ENCODE measurements at regions not wholly inside any gene's neighbourhood (a gene's known extent, or its start where the extent isn't known, plus 50 kb on each side); places are given as distances from the start of the nearest gene placed in this dataset.

GRCh38 chr2:5230855-5231254 lies 461.3 kb upstream of the SOX11 start:
- DNase-seq (ENCODE audit: low read depth) = no peak
- TF ChIP-seq, protein P1, sequence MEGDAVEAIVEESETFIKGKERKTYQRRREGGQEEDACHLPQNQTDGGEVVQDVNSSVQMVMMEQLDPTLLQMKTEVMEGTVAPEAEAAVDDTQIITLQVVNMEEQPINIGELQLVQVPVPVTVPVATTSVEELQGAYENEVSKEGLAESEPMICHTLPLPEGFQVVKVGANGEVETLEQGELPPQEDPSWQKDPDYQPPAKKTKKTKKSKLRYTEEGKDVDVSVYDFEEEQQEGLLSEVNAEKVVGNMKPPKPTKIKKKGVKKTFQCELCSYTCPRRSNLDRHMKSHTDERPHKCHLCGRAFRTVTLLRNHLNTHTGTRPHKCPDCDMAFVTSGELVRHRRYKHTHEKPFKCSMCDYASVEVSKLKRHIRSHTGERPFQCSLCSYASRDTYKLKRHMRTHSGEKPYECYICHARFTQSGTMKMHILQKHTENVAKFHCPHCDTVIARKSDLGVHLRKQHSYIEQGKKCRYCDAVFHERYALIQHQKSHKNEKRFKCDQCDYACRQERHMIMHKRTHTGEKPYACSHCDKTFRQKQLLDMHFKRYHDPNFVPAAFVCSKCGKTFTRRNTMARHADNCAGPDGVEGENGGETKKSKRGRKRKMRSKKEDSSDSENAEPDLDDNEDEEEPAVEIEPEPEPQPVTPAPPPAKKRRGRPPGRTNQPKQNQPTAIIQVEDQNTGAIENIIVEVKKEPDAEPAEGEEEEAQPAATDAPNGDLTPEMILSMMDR (IDR thresholded peaks at IDR 0.05; ENCODE audit: control insufficient read depth, extremely low read depth, insufficient read depth) = no peak

DNA sequence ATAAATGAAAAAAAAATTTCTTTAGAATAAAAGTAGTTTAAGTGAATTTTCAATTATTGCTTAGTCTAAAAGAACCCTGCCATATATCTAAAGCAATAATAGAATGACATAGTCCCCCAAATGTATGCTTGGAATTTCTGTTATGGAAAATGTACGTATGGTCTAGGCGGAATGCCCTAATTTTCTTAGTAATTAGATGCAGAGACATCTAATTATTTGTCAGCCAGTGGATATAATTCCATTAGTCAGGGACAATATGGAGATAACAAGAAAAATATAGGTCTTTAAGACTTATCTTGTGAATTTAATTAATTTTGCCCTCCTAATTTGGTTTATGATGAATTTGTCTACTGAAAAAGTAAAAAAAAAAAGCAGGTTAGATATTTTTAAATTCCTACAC lies 460.9 kb upstream of the SOX11 start:
- TF ChIP-seq, protein P1 (IDR thresholded peaks at IDR 0.05; ENCODE audit: control insufficient read depth, extremely low read depth, insufficient read depth) = no peak
- no peak overlapping the region for H3K4me3 ChIP-seq (ENCODE audit: low read depth, low read length)
- DNase-seq (ENCODE audit: low read depth) = no peak

More at GRCh38 chr2:5230855-5231254, 461.3 kb upstream of the SOX11 start:
- no peak overlapping the region for H3K4me3 ChIP-seq (ENCODE audit: low read depth, low read length)

DNA sequence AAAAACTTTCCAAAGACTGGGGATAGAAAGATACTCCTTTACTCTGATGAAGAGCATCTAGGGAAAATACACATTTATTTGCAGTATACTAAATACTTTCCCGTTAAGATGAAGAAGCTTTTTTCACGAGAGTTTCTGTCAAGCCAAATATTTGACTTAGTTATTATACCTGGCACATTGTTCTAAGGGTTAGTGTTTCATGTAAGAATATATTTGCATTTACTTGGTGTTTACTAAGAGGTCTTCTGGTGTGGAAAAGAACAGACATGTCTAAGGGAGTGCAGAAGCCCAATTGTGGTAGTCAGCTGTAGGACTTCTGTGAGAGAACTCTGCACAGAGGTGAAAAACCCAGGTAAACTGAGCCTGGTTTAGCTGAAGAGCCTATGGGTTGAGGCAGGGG lies 457.6 kb upstream of the SOX11 start:
- peak; percentile 56 for DNase-seq (ENCODE audit: low read depth)
- TF ChIP-seq, protein P1 (IDR thresholded peaks at IDR 0.05; ENCODE audit: control insufficient read depth, extremely low read depth, insufficient read depth) = no peak
- H3K4me3 ChIP-seq (ENCODE audit: low read depth, low read length) = no peak overlapping the region

GRCh38 chr2:5235701-5236100 lies 456.5 kb upstream of the SOX11 start:
- TF ChIP-seq, protein P1 (IDR thresholded peaks at IDR 0.05; ENCODE audit: control insufficient read depth, extremely low read depth, insufficient read depth) = no peak
- H3K4me3 ChIP-seq (ENCODE audit: low read depth, low read length) = no peak overlapping the region
- DNase-seq (ENCODE audit: low read depth) = no peak

DNA sequence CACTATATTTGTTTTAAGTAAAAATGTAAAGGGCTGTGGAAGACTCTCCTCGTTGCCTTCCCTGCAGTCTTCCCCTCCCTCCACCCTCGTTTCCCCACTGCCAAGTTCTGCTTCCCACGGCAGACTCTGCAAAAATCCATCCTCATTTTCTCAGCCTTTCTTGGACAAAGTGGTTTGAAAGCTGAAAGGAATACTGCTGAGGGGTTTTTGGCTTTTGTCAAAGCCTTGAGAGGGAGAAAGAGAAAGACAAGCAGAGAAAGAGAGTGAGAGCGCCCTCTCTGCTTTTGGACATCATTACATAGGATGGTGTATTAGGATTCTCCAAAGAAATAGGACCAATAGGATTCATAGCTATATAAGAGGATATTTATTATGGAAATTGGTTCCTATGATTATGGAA lies 455.9 kb upstream of the SOX11 start:
- no peak overlapping the region for H3K4me3 ChIP-seq (ENCODE audit: low read depth, low read length)
- TF ChIP-seq, protein P1 (IDR thresholded peaks at IDR 0.05; ENCODE audit: control insufficient read depth, extremely low read depth, insufficient read depth) = no peak
- DNase-seq (ENCODE audit: low read depth) = no peak

DNA sequence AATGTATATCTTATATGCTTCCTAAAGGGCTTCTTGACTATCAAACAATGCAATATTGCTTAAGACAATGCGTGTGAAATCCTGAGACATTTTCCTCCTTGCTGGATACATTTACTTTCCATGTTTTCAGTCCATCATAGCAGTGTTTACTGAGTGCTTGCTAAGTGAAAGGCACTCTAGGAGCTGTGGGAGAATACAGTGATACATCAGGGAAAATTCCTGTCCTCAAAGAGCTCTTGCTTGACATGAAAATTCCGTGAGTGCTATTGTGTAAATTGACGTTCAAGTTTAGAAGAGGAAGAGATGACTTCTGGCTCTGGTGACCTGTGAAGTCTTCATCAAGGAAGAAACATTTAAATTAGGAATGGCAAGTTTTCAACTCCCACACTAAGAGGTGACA lies 449.4 kb upstream of the SOX11 start:
- no peak for DNase-seq (ENCODE audit: low read depth)
- TF ChIP-seq, protein P1 (IDR thresholded peaks at IDR 0.05; ENCODE audit: control insufficient read depth, extremely low read depth, insufficient read depth) = no peak
- no peak overlapping the region for H3K4me3 ChIP-seq (ENCODE audit: low read depth, low read length)

DNA sequence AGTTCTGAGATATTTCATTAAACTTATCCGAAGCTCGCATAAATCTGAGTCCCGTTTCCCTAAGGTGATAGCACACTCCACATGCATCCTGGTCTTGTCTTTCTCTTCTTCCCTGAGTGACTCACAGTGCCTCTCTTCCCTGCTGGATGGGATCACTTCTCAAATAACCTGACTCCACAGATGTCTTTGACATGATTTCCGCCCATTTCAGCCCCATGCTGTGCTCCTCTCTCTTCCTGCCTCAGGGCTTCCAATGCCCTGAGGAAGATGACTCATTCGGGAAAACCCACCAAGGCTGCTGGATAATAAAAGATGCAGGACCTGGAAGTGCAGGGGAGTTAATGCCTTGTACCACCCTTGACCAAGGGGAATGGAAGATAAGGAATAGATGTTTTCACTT lies 441.7 kb upstream of the SOX11 start:
- DNase-seq (ENCODE audit: low read depth) = no peak
- H3K4me3 ChIP-seq (ENCODE audit: low read depth, low read length) = no peak overlapping the region
- TF ChIP-seq, protein P1 (IDR thresholded peaks at IDR 0.05; ENCODE audit: control insufficient read depth, extremely low read depth, insufficient read depth) = no peak
